Stimulated activated CD4-positive, alpha-beta T cell treated with anti-CD3 and anti-CD28 coated beads, Interleukin-1b, Interleukin-23, amount 100 ng/mL, for 48 hours (primary cell): ENCODE measurements at regions not wholly inside any gene's neighbourhood (a gene's known extent, or its start where the extent isn't known, plus 50 kb on each side); places are given as distances from the start of the nearest gene placed in this dataset.

Source experiments
- DNase-seq: peaks from one replicate; pipeline ENCODE4 v3.0.0-alpha.2; 2020

DNA sequence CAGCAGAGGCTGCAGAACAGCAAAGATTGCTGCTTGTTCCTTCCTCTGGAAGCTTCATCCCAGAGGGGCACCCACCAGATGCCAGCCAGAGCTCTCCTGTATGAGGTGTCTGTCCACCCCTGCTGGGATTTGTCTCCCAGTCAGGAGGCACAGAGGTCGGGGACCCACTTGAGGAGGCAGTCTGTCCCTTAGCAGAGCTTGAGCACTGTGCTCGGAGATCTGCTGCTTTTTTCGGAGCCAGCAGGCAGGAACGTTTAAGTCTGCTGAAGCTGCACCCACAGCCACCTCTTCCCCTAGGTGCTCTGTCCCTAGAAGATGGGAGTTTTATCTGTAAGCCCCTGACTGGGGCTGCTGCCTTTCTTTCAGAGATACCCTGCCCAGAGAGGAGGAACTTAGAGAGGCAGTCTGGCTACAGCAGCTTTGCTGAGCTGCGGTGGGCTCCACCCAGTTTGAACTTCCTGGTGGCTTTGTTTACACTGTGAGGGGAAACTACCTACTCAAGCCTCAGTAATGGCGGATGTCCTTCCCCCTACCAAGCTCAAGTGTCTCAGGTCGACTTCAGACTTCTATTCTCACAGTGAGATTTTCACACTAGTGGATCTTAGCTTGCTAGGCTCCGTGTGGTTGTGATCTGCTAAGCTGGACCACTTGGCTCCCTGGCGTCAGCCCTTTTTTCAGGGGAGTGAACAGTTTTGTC is 101.8 kb upstream of the GLRA1 start:
- DNase-seq: peak; percentile 24

DNA sequence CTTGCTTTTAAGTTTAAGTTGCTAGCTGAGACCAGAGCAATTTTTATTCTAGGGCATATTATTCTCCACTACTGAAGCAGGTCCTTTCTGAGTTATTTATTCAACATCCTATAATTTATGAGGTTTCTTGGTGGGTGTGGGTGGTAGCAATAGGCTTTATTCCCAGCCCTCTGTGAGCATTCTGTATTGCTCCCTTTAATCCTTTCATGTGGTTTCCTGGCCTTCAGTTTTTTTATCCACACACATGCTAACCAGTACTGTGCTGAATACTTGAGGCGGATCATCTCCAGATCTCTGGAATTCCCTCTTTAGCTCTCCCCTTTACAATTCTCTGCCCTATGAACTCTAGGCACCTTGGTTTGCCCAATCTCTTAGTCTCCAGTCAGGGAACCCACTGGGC is 91.8 kb upstream of the GLRA1 start:
- no peak for DNase-seq

DNA sequence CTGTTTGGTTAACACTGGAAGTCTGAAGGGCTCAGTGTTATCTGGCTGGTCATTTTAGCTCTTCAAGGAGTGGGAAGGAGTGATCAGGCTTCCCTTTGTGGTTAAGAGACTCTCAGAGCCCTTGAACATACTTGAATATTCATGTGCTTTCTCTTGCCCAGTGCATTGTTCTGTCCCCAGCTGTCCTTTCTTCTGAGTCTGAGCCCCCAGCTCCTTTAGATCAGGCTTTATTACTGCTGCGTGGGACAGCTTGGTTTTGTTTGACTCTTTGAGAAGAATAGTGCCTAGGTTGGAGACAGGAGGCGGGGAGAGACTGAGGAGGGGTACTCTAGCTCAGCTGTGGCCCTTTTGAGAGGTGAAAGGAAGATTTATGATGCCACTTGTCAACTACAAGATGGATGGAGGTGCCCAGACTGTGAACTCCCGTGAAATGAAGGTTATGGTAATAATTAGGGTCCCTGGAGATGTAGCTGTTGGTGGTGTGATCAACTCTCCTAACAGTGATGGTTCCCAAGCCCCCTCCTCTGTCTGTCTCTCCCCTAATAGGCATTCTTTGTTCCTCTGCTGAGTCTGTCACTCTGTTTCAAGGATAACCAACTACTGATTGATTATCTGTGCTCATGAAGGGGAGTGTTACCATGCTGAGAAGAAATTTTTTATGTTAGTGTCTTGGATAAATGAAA is 83.1 kb upstream of the GLRA1 start:
- no peak for DNase-seq

GRCh38 chr5:152004095-152004494 is 79.4 kb upstream of the GLRA1 start:
- no peak for DNase-seq
